ENCODE measurements at regions not wholly inside any gene's neighbourhood (a gene's known extent, or its start where the extent isn't known, plus 50 kb on each side); places are given as distances from the start of the nearest gene placed in this dataset.

GRCh38 chr17:14557480-14557879, 256.6 kb downstream of the HS3ST3B1 start:
- TF ChIP-seq CTCF (IDR thresholded peaks at IDR 0.05): no peak
- no peak for TF ChIP-seq ZNF232 (CRISPR knock-in tag; IDR thresholded peaks at IDR 0.05)
- no peak for TF ChIP-seq NR1H2 (CRISPR knock-in tag; IDR thresholded peaks at IDR 0.05)
- no peak for TF ChIP-seq E2F1 (CRISPR knock-in tag; IDR thresholded peaks at IDR 0.05)
- no peak for TF ChIP-seq SP1 (CRISPR knock-in tag; conservative IDR thresholded peaks at IDR 0.05)
- TF ChIP-seq ATF2 (CRISPR knock-in tag; IDR thresholded peaks at IDR 0.05; ENCODE audit: borderline replicate concordance, low read depth): no peak
- TF ChIP-seq USF2 (CRISPR knock-in tag; IDR thresholded peaks at IDR 0.05): no peak
- TF ChIP-seq SMAD3 (CRISPR knock-in tag; IDR thresholded peaks at IDR 0.05; ENCODE audit: borderline replicate concordance): no peak
- no peak for TF ChIP-seq ELF4 (CRISPR knock-in tag; IDR thresholded peaks at IDR 0.05; ENCODE audit: low read depth)
- TF ChIP-seq GTF2I (CRISPR knock-in tag; conservative IDR thresholded peaks at IDR 0.05): no peak
- no peak for TF ChIP-seq MAX (CRISPR knock-in tag; IDR thresholded peaks at IDR 0.05)
- no peak for TF ChIP-seq ARID4B (CRISPR knock-in tag; IDR thresholded peaks at IDR 0.05; ENCODE audit: borderline replicate concordance)
- TF ChIP-seq TP53 (CRISPR knock-in tag; IDR thresholded peaks at IDR 0.05): no peak

All from WTC11 (cell line).